HG03457 (cell line): ENCODE measurements at regions not wholly inside any gene's neighbourhood (a gene's known extent, or its start where the extent isn't known, plus 50 kb on each side); places are given as distances from the start of the nearest gene placed in this dataset.

ENCODE experiments used
- ATAC-seq: cut with Tn5 transposase; IDR thresholded peaks from one replicate; pipeline ENCODE4 v1.9.1; 2021; ENCODE audit warnings: moderate number of reproducible peaks; ENCODE audit not compliant: unreplicated experiment

- no peak for ATAC-seq
Observed at GRCh38 chr21:39105836-39106235, 77.4 kb downstream of the PSMG1 start.

- ATAC-seq, result no peak
Observed at GRCh38 chr21:39105341-39105765, 77.9 kb downstream of the PSMG1 start.

GRCh38 chr21:39104911-39105310, 78.3 kb downstream of the PSMG1 start:
- ATAC-seq, result no peak

DNA sequence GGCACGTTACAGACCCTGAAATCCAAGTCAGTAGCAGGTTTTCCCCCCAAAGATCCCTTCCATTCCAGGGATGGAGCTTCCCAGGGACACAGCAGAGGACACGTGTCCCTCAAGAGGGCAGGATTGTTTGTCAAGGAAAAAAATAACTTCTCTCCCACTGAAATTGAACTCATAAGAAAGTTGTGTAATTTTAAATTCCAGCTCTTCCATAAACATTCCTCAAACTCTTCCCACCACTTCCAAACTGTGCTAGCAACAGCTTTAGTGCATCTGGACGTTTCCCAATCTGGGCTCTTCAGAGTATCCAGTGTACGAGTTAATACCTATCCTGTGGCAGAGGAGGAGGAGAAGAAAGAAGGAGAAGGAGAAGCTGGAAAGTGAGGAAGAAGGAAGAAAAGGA, 79.6 kb downstream of the PSMG1 start:
- no peak for ATAC-seq

DNA sequence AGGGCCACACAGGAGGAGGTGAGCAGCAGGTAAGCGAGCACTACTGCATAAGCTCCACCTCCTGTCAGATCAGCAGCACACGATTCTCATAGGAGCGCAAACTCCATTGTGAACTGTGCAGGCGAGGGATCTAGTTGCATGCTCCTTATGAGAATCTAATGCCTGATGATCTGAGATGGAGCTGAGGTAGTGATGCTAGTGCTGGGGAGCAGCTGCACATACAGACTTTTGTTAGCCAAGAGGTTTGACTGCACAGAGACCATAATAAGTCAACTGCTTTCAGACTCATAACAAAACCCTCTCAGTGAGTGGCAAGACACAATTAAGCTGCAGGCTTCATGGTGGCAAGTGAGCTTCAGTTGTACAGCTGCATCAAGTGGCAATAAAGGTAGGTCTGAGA, 83.4 kb downstream of the PSMG1 start:
- no peak for ATAC-seq

DNA sequence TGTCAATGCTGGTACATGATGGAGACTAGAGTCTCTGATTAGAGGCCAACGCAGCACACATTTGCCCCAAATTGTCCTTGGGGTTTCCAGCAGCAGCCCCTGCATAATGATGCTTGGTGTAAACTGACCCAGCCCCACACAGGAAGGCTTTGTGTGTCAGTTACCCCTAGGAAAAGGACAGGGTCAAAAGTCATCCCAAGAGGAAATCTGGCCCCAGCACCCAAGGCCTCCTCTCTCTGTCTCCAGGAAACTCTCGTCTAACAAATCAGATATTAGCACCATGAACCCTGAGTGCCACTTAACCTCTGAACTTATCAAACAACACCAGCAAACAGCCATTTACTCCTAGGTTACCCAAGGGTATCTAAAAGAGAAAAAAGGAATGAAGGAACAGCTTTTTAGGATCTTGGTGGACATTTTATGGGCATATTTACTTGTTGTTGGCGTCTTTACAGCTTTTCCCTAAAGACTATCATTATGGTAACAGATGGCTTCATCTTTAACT, 84.5 kb downstream of the PSMG1 start:
- ATAC-seq, result no peak

DNA sequence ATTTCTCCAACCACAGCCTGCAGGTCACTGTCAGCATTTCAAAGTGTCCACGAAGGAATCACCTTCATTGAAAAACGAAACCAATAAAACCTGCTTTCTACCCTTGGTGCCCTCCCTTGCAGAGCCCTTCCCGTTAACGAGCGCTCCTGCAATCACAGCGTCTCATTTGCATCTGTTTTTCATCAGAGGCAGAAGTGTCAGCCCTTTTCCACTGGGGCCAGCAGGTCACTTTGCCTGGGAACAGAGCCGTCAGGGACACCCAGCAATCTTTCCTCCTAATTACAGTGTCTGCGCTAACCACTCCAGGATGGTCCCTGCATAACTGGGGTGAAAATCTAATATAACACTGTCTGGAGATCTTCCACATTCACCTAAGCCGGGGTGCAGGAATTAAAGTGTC, 85.3 kb downstream of the PSMG1 start:
- ATAC-seq, result no peak

DNA sequence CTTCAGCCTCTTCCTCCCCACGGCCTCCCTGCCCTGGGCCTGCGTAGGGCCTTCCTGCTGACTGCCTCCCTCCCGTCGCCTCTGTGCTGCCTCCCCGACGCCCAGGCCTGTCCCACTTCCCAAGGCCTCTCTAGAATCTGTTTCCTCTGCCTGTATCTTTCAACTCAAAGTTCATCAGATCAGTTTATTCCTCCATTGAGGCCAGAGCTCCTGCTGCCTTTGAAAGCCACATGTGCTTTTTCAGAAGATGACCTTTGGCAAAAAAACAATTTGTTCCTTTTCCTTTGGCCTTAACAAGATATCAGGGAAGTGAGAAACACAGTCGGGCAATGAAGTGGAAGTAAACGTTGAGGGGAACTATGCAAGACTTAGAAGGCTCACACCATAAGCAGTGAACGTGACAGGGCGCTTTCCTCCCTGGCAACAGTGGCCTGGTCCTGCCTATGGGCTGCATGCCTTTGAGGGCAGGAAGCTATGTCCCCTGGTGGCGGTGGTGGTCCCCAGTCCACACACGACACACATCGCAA, 85.9 kb downstream of the PSMG1 start:
- ATAC-seq, result no peak

DNA sequence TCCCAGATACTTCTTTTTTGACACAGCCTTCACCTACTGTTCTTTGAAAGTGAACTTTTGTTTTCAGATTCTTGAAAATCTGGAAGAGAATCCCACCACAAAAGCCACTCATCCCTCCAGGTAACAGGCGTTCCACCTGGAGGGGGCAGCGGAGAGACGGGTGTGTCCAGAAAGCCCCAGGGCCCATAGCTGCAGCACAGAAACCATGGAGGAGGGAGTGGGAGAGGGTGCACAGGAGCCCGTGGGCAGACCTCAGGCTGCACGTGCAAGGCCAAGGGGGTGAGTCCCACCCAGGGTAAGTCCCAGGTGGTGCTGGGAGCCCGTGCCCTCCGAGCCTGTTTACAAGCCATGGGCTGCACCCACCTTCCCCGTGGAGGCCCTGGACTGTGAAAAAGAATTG, 86.5 kb downstream of the PSMG1 start:
- no peak for ATAC-seq

DNA sequence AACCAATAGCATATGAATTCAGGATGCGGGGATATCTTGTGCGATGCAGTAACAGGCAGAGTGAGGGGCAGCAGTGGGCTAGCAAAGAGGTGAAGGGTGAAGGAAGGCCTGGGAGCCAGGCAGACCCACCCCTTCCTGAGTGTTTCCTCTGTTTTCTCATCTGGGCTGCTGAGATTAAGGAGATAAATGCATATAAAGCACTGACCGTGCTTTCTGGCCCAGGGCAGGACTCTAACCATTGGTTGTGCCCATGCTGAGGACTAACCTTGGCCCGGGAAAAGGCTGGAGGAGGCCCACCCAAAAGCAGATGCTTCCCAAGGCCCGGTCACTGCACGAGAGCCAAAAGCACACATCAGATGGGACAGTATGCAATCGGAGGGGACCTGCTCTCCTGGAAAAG, 87.6 kb downstream of the PSMG1 start:
- no peak for ATAC-seq

DNA sequence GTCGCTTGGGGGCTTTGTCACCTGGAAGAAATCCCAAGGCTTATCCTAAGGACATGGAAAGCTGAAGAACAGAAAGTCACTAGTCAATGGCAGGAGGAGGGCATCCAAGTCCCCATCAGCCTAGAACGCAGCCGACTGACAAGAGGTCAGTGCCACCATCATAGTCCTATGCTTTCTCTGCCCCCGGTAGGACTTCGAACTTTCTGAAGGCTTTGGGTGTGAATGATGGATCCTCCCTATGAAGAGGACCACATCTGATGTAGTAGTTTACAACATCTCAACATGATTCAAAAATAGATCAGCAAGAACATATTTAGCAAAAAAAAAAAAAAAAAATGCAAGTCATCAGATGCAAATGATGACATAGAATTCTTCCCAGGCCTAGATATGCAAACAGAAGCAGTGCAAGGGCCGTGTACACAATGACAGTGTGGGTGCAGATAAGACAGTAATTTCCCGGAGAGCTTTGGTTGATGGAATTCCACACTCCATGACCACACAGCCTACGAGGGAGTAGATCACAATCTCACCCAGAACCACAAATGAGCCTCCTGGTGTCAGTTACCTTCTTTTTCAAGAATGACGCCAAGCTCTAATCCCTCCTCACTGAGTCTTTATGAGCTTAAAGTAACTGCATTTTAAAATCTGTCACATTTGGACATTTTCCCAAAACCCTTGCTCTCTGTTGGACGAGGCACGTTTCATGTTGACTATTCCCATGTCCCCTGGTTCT, 88.2 kb downstream of the PSMG1 start:
- no peak for ATAC-seq

- no peak for ATAC-seq
Observed at GRCh38 chr21:39094087-39094780, 89.0 kb downstream of the PSMG1 start.

DNA sequence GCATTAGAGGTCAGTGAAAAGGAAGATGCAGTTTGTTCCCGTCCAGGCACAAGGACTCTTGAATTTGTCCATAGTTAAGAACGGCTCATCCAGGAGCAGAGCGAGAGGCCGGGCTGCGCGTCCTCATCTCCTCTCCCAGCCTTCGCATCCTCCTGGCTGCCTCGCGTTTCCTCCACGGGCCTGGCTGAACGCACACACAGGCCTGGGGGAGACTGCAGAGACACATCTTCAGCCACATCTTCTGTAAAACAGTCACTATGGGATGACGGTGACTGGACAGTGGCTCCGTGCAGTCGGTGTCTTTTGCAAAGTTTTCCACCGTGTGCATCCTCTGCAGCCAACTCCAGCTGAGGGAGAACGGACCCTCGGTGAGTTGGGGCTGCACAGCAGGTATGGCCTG, 89.7 kb downstream of the PSMG1 start:
- no peak for ATAC-seq

GRCh38 chr21:39088831-39089380, 94.3 kb downstream of the PSMG1 start:
- no peak for ATAC-seq

GRCh38 chr21:39088031-39088370, 95.2 kb downstream of the PSMG1 start:
- ATAC-seq, result no peak

DNA sequence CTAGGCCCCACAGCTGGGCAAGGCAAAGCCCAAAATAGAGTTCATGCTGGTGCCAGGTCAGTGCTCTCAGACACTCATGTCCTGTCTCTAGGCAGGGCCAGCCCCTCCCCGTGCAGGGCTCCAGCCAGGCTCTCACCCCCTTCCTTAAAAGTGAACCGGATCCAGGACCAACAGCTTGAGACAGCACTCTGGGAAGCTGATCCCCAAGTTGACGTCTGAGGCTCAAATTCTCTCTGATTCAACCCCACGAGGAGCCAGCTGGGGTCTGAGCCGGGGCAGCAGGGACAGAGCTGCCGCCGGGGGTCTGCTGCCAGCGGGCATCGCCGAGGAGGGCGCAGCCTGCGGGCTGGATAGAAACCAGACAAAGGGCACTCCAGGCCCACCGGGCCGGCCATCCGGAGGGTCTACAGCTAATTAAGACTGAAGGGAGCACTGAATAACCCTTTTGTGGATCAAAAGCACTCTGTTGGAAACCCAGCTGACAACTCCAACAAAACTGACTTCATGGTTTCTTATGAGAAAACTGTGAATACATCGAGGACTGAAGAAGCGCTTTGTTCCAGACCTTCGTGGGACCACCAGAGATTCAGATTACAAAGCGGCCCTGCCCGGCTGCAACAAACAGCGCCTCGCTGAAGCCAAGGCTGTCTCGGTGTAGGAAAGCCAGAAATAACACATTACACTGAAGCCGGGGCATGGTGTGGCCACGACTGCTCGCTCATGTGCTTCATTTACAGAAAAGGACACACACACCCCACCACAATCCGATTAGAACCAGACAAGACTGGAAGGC, 95.8 kb downstream of the PSMG1 start:
- ATAC-seq, result no peak

GRCh38 chr21:39086547-39086946, 96.7 kb downstream of the PSMG1 start:
- no peak for ATAC-seq

GRCh38 chr21:39085843-39086405, 97.3 kb downstream of the PSMG1 start:
- no peak for ATAC-seq

DNA sequence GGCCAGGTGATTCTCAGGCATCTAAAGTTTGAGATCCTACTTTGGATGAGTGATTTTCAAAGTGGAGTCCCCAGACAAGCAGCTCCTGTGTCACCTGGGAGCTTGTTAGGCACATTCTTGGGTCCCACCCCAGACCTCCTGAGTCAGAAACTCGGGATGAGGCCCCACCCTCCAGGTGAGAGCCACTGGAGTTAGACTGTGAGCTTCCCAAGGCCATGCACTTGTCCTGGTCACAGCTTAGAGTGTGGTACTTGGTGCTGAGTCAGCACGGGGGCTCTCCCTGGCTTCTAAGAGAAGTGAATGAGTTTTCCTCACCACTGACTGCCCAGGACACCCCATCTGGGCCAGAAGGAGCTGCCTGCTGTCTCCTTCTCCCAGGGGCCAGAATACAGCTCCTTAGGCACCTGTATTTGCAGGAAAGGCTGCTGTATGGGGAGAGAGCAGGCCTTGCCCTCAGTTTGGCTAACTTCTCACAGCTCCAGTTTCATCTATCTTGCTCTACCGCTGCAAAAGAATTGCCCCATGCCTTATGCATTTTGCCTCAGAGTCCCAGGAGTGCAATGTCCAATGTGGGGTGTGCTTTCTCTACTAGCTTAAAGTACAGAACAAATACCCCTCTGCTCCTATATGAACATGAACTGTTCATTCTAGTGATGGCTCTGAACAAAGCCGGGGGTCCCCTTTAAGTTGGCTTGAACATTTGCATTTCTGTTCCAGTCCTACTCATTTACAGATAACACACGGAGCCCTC, 98.1 kb downstream of the PSMG1 start:
- ATAC-seq, result no peak

GRCh38 chr21:39084073-39084472, 99.2 kb downstream of the PSMG1 start:
- ATAC-seq, result no peak
